HCT116 (cell line): ENCODE measurements at regions not wholly inside any gene's neighbourhood (a gene's known extent, or its start where the extent isn't known, plus 50 kb on each side); places are given as distances from the start of the nearest gene placed in this dataset.

Source experiments
- ATAC-seq: fragments of 200-7000 bp; cut with Tn5 transposase; 2 replicates; pipeline ENCODE4 v1.9.1; 2020; ENCODE audit warnings: mild to moderate bottlenecking, moderate library complexity
- BruUV-seq: library from RNA; stranded (reverse); fragments of 400-500 nt; replicated peaks from 2 replicates; lab custom pipeline; 2021; lab: Mats Ljungman, UMichigan
- CTCF ChIA-PET: fragments of 300-600 bp; sonication (Branson Sonifier 250); formaldehyde crosslinking; loops from one replicate; lab custom pipeline; 2021; ENCODE audit warnings: antibody characterized with exemption; lab: Charles Lee
- POLR2A ChIA-PET: fragments of 300-600, 350-600 bp; sonication (Branson Sonifier 250); formaldehyde crosslinking; loops from one replicate; lab custom pipeline; 2021; ENCODE audit warnings: antibody characterized with exemption; lab: Charles Lee
- RAD21 ChIA-PET, 2 experiments: fragments of 300-600 bp; sonication (Branson Sonifier 250); formaldehyde crosslinking; loops; one replicate each; lab custom pipeline; 2023; ENCODE audit warnings: low total read pairs in 2 of 2; ENCODE audit not compliant: uncharacterized antibody in 2 of 2, unreplicated experiment in 2 of 2, low non-redundant PET in 1 of 2; lab: Charles Lee
- DNase-seq: peaks from one replicate; pipeline ENCODE4 v3.0.0-alpha.2; 2010; ENCODE audit warnings: low read depth, low spot score
- H2AFZ ChIP-seq: fragments of 200-600 bp; shearing (Covaris generic), sonication (generic); 2 replicates; pipeline ENCODE4 v1.6.1; 2017; ENCODE audit warnings: low read depth, mixed run types, mixed read lengths, antibody characterized with exemption, low read length; ENCODE audit not compliant: poor library complexity, severe bottlenecking
- H3K27ac ChIP-seq: 2 replicates; pipeline ENCODE4 v1.5.1; 2012; ENCODE audit warnings: low read depth, low read length
- H3K27me3 ChIP-seq: fragments of 200-600 bp; sonication (generic); 2 replicates; pipeline ENCODE4 v1.6.1; 2016; ENCODE audit warnings: mixed run types, low read length, mixed read lengths; ENCODE audit not compliant: insufficient read depth
- H3K36me3 ChIP-seq, 2 experiments: fragments of 200-500 bp in 1 of 2; fragments of 200-600 bp in 1 of 2; sonication (Bioruptor generic) in 1 of 2; sonication (generic) in 1 of 2; 2 replicates each; pipeline versions ENCODE4 v1.5.1 to v1.6.1; 2014 to 2016; ENCODE audit warnings: low read length in 2 of 2, inconsistent platforms in 1 of 2, mixed read lengths in 1 of 2, mixed run types in 1 of 2; ENCODE audit not compliant: insufficient read depth in 2 of 2, control insufficient read depth in 1 of 2
- H3K4me1 ChIP-seq, 2 experiments: fragments of 200-600 bp in 1 of 2; sonication (generic) in 1 of 2; 2 replicates each; pipeline versions ENCODE4 v1.5.1 to v1.6.1; 2012 to 2017; ENCODE audit warnings: low read length in 2 of 2, inconsistent platforms in 1 of 2, mild to moderate bottlenecking in 1 of 2, mixed read lengths in 1 of 2, mixed run types in 1 of 2, moderate library complexity in 1 of 2; ENCODE audit not compliant: insufficient read depth in 2 of 2, control insufficient read depth in 1 of 2
- H3K4me2 ChIP-seq: fragments of 200-600 bp; sonication (generic); 2 replicates; pipeline ENCODE4 v1.6.1; 2017; ENCODE audit warnings: mixed run types, low read length, mixed read lengths
- H3K4me3 ChIP-seq, 2 experiments: fragments of 200-600 bp in 1 of 2; sonication (generic) in 1 of 2; replicated peaks in 1 of 2; 2 replicates each; pipeline ENCODE4 v1.5.1; 2011 to 2016; ENCODE audit warnings: low read length in 2 of 2, control low read depth in 1 of 2, low read depth in 1 of 2, mild to moderate bottlenecking in 1 of 2, mixed read lengths in 1 of 2, mixed run types in 1 of 2
- H3K79me2 ChIP-seq: fragments of 200-600 bp; sonication (generic); 2 replicates; pipeline ENCODE4 v1.6.1; 2017; ENCODE audit warnings: mild to moderate bottlenecking, mixed run types, low read length, moderate library complexity, mixed read lengths; ENCODE audit not compliant: insufficient read depth
- H3K9ac ChIP-seq: fragments of 200-600 bp; sonication (generic); 2 replicates; pipeline ENCODE4 v1.6.1; 2016; ENCODE audit warnings: low read length, mixed read lengths
- H3K9me2 ChIP-seq: fragments of 200-600 bp; sonication (generic), shearing (Covaris generic); 2 replicates; pipeline ENCODE4 v1.6.1; 2017; ENCODE audit warnings: mixed run types, mild to moderate bottlenecking, moderate library complexity; ENCODE audit not compliant: insufficient read depth
- H3K9me3 ChIP-seq, 2 experiments: fragments of 200-500 bp in 1 of 2; fragments of 200-600 bp in 1 of 2; sonication (Bioruptor generic) in 1 of 2; sonication (generic) in 1 of 2; 2 replicates each; pipeline ENCODE4 v1.6.1; 2014 to 2017; ENCODE audit warnings: low read length in 2 of 2, mixed read lengths in 2 of 2, inconsistent platforms in 1 of 2, low read depth in 1 of 2, mild to moderate bottlenecking in 1 of 2, mixed run types in 1 of 2, moderate library complexity in 1 of 2; ENCODE audit not compliant: control insufficient read depth in 1 of 2, insufficient read depth in 1 of 2
- H4K20me1 ChIP-seq: fragments of 200-600 bp; sonication (generic), shearing (Covaris generic); 2 replicates; pipeline ENCODE4 v1.6.1; 2017; ENCODE audit warnings: mixed run types, mild to moderate bottlenecking, moderate library complexity; ENCODE audit not compliant: insufficient read depth
- ATF3 ChIP-seq: IDR thresholded peaks from 2 replicates; pipeline ENCODE4 v1.6.1; 2012
- EGR1 ChIP-seq: IDR thresholded peaks from 2 replicates; pipeline ENCODE4 v1.6.1; 2012; ENCODE audit warnings: low read depth
- ELF1 ChIP-seq: IDR thresholded peaks from 2 replicates; pipeline ENCODE4 v1.6.1; 2012; ENCODE audit warnings: low read depth, borderline replicate concordance
- EZH2 ChIP-seq: fragments of 200-600 bp; sonication (generic); IDR thresholded peaks from 2 replicates; pipeline ENCODE4 v1.6.1; 2017; ENCODE audit warnings: antibody characterized with exemption, mixed run types
- FOSL1 ChIP-seq: IDR thresholded peaks from 2 replicates; pipeline ENCODE4 v1.6.1; 2012; ENCODE audit warnings: low read depth
- POLR2A ChIP-seq: IDR thresholded peaks from 2 replicates; pipeline ENCODE4 v1.7.0; 2011; ENCODE audit warnings: borderline replicate concordance; ENCODE audit not compliant: insufficient read depth, insufficient read length; ENCODE audit errors: extremely low read depth
- RAD21 ChIP-seq: IDR thresholded peaks from 2 replicates; pipeline ENCODE4 v1.6.1; 2012; ENCODE audit warnings: low read depth, mild to moderate bottlenecking
- SIN3A ChIP-seq: IDR thresholded peaks from 2 replicates; pipeline ENCODE4 v1.6.1; 2012; ENCODE audit warnings: low read depth
- SP1 ChIP-seq: IDR thresholded peaks from 2 replicates; pipeline ENCODE4 v1.6.1; 2012; ENCODE audit warnings: low read depth
- SRF ChIP-seq: IDR thresholded peaks from 2 replicates; pipeline ENCODE4 v1.6.1; 2012; ENCODE audit warnings: low read depth
- ZBTB33 ChIP-seq: IDR thresholded peaks from 2 replicates; pipeline ENCODE4 v1.6.1; 2011; ENCODE audit warnings: mild to moderate bottlenecking, low read length, moderate library complexity; ENCODE audit not compliant: insufficient replicate concordance; ENCODE audit errors: extremely low read depth
- intact Hi-C: fragments of 100-400 bp; cut with micrococcal nuclease; formaldehyde crosslinking; loops from 2 replicates; pipeline ENCODE4 v1.10.0; 2022
- TF ChIP-seq, protein P1 (sequence below): IDR thresholded peaks from 2 replicates; pipeline ENCODE4 v1.6.1; 2012; ENCODE audit warnings: low read depth
- TF ChIP-seq, protein P2 (sequence below): IDR thresholded peaks from 2 replicates; pipeline ENCODE4 v1.6.1; 2012
- TF ChIP-seq, protein P3 (sequence below), 3 experiments: fragments of 200-600 bp in 1 of 3; sonication (generic) in 1 of 3; IDR thresholded peaks in 2 of 3; conservative IDR thresholded peaks in 1 of 3; 2 replicates each; pipeline ENCODE4 v1.5.1; 2012 to 2017; ENCODE audit warnings: low read depth in 2 of 3, low read length in 2 of 3, antibody characterized with exemption in 1 of 3, borderline replicate concordance in 1 of 3, control low read depth in 1 of 3, mild to moderate bottlenecking in 1 of 3, mixed read lengths in 1 of 3, mixed run types in 1 of 3, moderate library complexity in 1 of 3; ENCODE audit not compliant: insufficient read depth in 1 of 3

DNA sequence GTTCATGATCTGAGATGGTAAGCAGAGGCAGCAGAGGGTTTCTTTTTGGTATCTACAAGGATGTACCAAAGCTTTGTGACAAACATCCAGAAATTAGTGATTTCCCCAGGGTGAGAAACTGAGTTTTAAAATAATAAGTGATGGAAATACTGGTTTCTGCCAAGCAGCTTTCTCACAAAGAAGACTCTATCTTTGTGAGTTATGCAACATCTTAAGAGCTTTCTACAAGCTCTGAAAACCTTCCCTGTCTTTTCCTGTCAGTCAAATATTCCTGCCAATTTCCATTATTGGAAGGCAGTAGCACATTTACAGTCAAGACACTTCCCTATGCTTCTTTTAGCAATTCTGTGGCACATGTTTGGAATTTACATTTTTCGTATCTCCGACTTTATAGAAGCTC, 264.7 kb upstream of the SPTLC3 start:
- POLR2A ChIA-PET = no interaction called here
- TF ChIP-seq RAD21 (no peak), FOSL1 (no peak), POLR2A (no peak), SRF (no peak), ATF3 (no peak), SP1 (no peak), EZH2 (no peak), ELF1 (no peak), SIN3A (no peak), EGR1 (no peak), ZBTB33 (no peak)
- TF ChIP-seq, protein P1, sequence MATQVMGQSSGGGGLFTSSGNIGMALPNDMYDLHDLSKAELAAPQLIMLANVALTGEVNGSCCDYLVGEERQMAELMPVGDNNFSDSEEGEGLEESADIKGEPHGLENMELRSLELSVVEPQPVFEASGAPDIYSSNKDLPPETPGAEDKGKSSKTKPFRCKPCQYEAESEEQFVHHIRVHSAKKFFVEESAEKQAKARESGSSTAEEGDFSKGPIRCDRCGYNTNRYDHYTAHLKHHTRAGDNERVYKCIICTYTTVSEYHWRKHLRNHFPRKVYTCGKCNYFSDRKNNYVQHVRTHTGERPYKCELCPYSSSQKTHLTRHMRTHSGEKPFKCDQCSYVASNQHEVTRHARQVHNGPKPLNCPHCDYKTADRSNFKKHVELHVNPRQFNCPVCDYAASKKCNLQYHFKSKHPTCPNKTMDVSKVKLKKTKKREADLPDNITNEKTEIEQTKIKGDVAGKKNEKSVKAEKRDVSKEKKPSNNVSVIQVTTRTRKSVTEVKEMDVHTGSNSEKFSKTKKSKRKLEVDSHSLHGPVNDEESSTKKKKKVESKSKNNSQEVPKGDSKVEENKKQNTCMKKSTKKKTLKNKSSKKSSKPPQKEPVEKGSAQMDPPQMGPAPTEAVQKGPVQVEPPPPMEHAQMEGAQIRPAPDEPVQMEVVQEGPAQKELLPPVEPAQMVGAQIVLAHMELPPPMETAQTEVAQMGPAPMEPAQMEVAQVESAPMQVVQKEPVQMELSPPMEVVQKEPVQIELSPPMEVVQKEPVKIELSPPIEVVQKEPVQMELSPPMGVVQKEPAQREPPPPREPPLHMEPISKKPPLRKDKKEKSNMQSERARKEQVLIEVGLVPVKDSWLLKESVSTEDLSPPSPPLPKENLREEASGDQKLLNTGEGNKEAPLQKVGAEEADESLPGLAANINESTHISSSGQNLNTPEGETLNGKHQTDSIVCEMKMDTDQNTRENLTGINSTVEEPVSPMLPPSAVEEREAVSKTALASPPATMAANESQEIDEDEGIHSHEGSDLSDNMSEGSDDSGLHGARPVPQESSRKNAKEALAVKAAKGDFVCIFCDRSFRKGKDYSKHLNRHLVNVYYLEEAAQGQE = no peak
- TF ChIP-seq, protein P2, sequence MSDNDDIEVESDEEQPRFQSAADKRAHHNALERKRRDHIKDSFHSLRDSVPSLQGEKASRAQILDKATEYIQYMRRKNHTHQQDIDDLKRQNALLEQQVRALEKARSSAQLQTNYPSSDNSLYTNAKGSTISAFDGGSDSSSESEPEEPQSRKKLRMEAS = no peak
- TF ChIP-seq, protein P3, sequence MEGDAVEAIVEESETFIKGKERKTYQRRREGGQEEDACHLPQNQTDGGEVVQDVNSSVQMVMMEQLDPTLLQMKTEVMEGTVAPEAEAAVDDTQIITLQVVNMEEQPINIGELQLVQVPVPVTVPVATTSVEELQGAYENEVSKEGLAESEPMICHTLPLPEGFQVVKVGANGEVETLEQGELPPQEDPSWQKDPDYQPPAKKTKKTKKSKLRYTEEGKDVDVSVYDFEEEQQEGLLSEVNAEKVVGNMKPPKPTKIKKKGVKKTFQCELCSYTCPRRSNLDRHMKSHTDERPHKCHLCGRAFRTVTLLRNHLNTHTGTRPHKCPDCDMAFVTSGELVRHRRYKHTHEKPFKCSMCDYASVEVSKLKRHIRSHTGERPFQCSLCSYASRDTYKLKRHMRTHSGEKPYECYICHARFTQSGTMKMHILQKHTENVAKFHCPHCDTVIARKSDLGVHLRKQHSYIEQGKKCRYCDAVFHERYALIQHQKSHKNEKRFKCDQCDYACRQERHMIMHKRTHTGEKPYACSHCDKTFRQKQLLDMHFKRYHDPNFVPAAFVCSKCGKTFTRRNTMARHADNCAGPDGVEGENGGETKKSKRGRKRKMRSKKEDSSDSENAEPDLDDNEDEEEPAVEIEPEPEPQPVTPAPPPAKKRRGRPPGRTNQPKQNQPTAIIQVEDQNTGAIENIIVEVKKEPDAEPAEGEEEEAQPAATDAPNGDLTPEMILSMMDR (IDR thresholded peaks at IDR 0.05 in 2 of 3, conservative IDR thresholded peaks at IDR 0.05 in 1 of 3; ENCODE audit: borderline replicate concordance in 1 of 3, insufficient read depth in 1 of 3, low read depth in 2 of 3, low read length in 2 of 3) = no peak
- Histone ChIP-seq H3K4me3 (no peak overlapping the region), H3K27me3 (no peaks in the 10 kb centered on the region), H4K20me1 (no peaks in the 10 kb centered on the region), H2AFZ (no peak overlapping the region), H3K9ac (no peak overlapping the region), H3K79me2 (no peaks in the 10 kb centered on the region), H3K9me3 (peaks cover 5 to 31% of the 10 kb centered on the region in 2 experiments; a peak in 3 of 4 replicates), H3K27ac (no peak overlapping the region), H3K9me2 (no peaks in the 10 kb centered on the region), H3K36me3 (no peaks in the 10 kb centered on the region), H3K4me2 (no peak overlapping the region), H3K4me1 (no peaks in the 10 kb centered on the region)
- DNase-seq (no peak), ATAC-seq (no peak)
- intact Hi-C loops = no loop called here
- CTCF ChIA-PET = no interaction called here
- BruUV-seq = no TSS peak
- RAD21 ChIA-PET = no interaction called here
